ENCODE measurements at regions not wholly inside any gene's neighbourhood (a gene's known extent, or its start where the extent isn't known, plus 50 kb on each side); places are given as distances from the start of the nearest gene placed in this dataset.

DNA sequence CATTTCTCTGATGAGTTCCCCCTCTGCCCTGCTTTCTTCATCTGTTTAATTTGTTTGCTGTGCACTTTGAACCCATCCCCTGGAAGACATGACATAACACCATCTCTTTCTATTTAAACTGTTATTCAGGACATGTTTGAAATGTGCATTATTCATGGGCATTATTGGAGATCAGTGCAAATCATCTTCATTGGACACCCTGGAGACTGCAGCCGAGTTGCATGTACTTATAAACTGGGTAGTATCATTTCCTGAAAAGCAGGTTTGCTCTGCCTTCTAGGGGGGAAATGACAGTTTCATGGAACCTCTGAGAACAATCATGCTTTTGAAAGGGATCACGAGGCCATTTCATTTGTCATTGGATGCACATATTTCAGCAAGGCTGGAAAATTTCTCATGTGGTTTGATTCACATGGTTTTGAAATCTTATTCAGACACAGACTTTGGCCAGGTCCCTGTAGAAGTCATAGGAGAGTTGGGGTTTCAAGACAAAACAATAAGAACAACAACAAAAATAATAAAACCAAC lies 462.8 kb upstream of the MEX3C start:
- no peaks in the 10 kb centered on the region for H3K36me3 ChIP-seq (ENCODE audit: control insufficient read depth, insufficient read depth, low read length)
- H3K4me2 ChIP-seq (ENCODE audit: extremely low read depth, insufficient read depth, low read length): no peak overlapping the region
- no peak overlapping the region for H3K4me3 ChIP-seq (replicated peaks in 1 of 4; ENCODE audit: control extremely low read depth in 1 of 4, insufficient read depth in 1 of 4, low read depth in 3 of 4, low read length in 4 of 4)
- no peaks in the 10 kb centered on the region for H3K79me2 ChIP-seq (ENCODE audit: control insufficient read depth, insufficient read depth, low read length)
- no peak overlapping the region for H3K9ac ChIP-seq (ENCODE audit: insufficient read depth, low read length)
- H2AFZ ChIP-seq (ENCODE audit: low read length): no peak overlapping the region
- TF ChIP-seq EZH2 (IDR thresholded peaks at IDR 0.05; ENCODE audit: low read length, missing control alignments): no peak
- no peak overlapping the region for H3K27ac ChIP-seq (ENCODE audit: insufficient read depth, low read length)
- no peaks in the 10 kb centered on the region for H3K9me3 ChIP-seq (ENCODE audit: control insufficient read depth, insufficient read depth, low read depth, low read length)
- H4K20me1 ChIP-seq (ENCODE audit: control insufficient read depth, extremely low read depth, insufficient read depth, low read length): no peaks in the 10 kb centered on the region
- no peaks in the 10 kb centered on the region for H3K4me1 ChIP-seq (ENCODE audit: control insufficient read depth, extremely low read depth, insufficient read depth, low read length)
- no peaks in the 10 kb centered on the region for H3K27me3 ChIP-seq (ENCODE audit: control insufficient read depth, insufficient read depth, low read length)
- DNase-seq (ENCODE audit: low read depth in 2 of 2): no peak

DNA sequence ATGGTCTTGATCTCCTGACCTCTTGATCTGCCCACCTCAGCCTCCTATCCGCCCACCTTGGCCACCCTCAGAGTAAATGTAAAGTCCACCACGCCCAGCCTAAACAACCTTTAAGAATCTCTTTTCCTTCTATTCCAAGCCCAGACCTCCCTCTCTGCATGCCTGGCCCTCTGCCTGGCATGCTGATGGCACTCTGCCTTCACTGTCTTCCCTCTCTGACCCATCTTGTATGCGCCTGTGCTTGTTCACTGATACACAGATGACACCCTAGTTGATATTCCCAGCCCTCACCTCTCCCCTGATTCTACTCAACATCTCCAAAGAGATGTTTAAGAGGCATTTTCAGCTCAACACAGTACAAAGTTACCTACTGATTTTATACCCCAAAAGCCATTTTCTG lies 466.8 kb upstream of the MEX3C start:
- no peaks in the 10 kb centered on the region for H4K20me1 ChIP-seq (ENCODE audit: control insufficient read depth, extremely low read depth, insufficient read depth, low read length)
- H3K27ac ChIP-seq (ENCODE audit: insufficient read depth, low read length): no peak overlapping the region
- no peak overlapping the region for H3K4me3 ChIP-seq (replicated peaks in 1 of 4; ENCODE audit: control extremely low read depth in 1 of 4, insufficient read depth in 1 of 4, low read depth in 3 of 4, low read length in 4 of 4)
- no peaks in the 10 kb centered on the region for H3K36me3 ChIP-seq (ENCODE audit: control insufficient read depth, insufficient read depth, low read length)
- no peak overlapping the region for H3K9ac ChIP-seq (ENCODE audit: insufficient read depth, low read length)
- no peak overlapping the region for H3K4me2 ChIP-seq (ENCODE audit: extremely low read depth, insufficient read depth, low read length)
- H3K9me3 ChIP-seq (ENCODE audit: control insufficient read depth, insufficient read depth, low read depth, low read length): no peaks in the 10 kb centered on the region
- no peaks in the 10 kb centered on the region for H3K4me1 ChIP-seq (ENCODE audit: control insufficient read depth, extremely low read depth, insufficient read depth, low read length)
- DNase-seq (ENCODE audit: low read depth in 2 of 2): no peak
- H2AFZ ChIP-seq (ENCODE audit: low read length): no peak overlapping the region
- TF ChIP-seq, protein P1, sequence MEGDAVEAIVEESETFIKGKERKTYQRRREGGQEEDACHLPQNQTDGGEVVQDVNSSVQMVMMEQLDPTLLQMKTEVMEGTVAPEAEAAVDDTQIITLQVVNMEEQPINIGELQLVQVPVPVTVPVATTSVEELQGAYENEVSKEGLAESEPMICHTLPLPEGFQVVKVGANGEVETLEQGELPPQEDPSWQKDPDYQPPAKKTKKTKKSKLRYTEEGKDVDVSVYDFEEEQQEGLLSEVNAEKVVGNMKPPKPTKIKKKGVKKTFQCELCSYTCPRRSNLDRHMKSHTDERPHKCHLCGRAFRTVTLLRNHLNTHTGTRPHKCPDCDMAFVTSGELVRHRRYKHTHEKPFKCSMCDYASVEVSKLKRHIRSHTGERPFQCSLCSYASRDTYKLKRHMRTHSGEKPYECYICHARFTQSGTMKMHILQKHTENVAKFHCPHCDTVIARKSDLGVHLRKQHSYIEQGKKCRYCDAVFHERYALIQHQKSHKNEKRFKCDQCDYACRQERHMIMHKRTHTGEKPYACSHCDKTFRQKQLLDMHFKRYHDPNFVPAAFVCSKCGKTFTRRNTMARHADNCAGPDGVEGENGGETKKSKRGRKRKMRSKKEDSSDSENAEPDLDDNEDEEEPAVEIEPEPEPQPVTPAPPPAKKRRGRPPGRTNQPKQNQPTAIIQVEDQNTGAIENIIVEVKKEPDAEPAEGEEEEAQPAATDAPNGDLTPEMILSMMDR (conservative IDR thresholded peaks at IDR 0.05 in 1 of 2, IDR thresholded peaks at IDR 0.05 in 1 of 2; ENCODE audit: low read depth in 1 of 2, low read length in 2 of 2): no peak
- no peak for TF ChIP-seq EZH2 (IDR thresholded peaks at IDR 0.05; ENCODE audit: low read length, missing control alignments)
- no peaks in the 10 kb centered on the region for H3K27me3 ChIP-seq (ENCODE audit: control insufficient read depth, insufficient read depth, low read length)
- no peaks in the 10 kb centered on the region for H3K79me2 ChIP-seq (ENCODE audit: control insufficient read depth, insufficient read depth, low read length)

DNA sequence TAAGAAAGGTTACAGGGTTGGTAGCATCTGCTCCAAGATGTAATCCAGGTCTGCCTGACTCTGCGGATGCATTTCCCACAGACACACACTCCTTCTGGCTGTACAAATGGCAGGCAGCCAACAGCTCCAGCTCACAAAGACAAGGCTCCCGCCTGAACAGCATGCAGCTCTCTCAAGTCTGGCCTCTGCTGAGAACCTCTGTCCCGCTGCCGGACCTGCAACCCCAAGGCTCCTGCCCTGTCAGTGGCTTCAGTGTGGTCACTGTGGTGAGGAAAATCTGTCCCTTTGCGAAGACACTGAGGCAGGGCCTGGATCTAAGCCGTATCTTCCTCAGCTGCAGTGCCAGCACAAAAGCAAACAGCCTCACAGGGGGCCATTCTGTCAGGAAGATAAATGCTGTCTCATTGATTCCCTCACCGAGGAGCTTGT lies 469.3 kb upstream of the MEX3C start:
- no peak overlapping the region for H2AFZ ChIP-seq (ENCODE audit: low read length)

More for the DNA sequence above, 469.3 kb upstream of the MEX3C start:
- no peaks in the 10 kb centered on the region for H3K9me3 ChIP-seq (ENCODE audit: control insufficient read depth, insufficient read depth, low read depth, low read length)
- no peaks in the 10 kb centered on the region for H4K20me1 ChIP-seq (ENCODE audit: control insufficient read depth, extremely low read depth, insufficient read depth, low read length)
- DNase-seq (ENCODE audit: low read depth in 2 of 2): peak in 1 of 2 donors; percentile 11
- no peak overlapping the region for H3K4me3 ChIP-seq (replicated peaks in 1 of 4; ENCODE audit: control extremely low read depth in 1 of 4, insufficient read depth in 1 of 4, low read depth in 3 of 4, low read length in 4 of 4)
- H3K27ac ChIP-seq (ENCODE audit: insufficient read depth, low read length): no peak overlapping the region
- no peak overlapping the region for H3K9ac ChIP-seq (ENCODE audit: insufficient read depth, low read length)
- no peaks in the 10 kb centered on the region for H3K79me2 ChIP-seq (ENCODE audit: control insufficient read depth, insufficient read depth, low read length)
- no peaks in the 10 kb centered on the region for H3K27me3 ChIP-seq (ENCODE audit: control insufficient read depth, insufficient read depth, low read length)
- H3K4me1 ChIP-seq (ENCODE audit: control insufficient read depth, extremely low read depth, insufficient read depth, low read length): no peaks in the 10 kb centered on the region
- TF ChIP-seq, protein P1 (conservative IDR thresholded peaks at IDR 0.05 in 1 of 2, IDR thresholded peaks at IDR 0.05 in 1 of 2; ENCODE audit: low read depth in 1 of 2, low read length in 2 of 2): no peak
- TF ChIP-seq EZH2 (IDR thresholded peaks at IDR 0.05; ENCODE audit: low read length, missing control alignments): no peak
- H3K36me3 ChIP-seq (ENCODE audit: control insufficient read depth, insufficient read depth, low read length): no peaks in the 10 kb centered on the region
- no peak overlapping the region for H3K4me2 ChIP-seq (ENCODE audit: extremely low read depth, insufficient read depth, low read length)

All from fibroblast of lung (primary cell).